Natural killer cell (primary cell): ENCODE measurements at regions not wholly inside any gene's neighbourhood (a gene's known extent, or its start where the extent isn't known, plus 50 kb on each side); places are given as distances from the start of the nearest gene placed in this dataset.

Experiments used
- ATAC-seq, 3 donors: fragments of 150-1000 bp in 2 of 3; fragments of 200-7000 bp in 1 of 3; cut with Tn5 transposase; 1 replicate in 1 of 3; 2 replicates in 2 of 3; pipeline ENCODE4 v1.10.0; 2021; ENCODE audit warnings: mild to moderate bottlenecking in 2 of 3, moderate library complexity in 2 of 3
- DNase-seq, 2 donors: peaks; one replicate each; pipeline versions ENCODE4 v3.0.0 to v3.0.0-alpha.2; 2013 to 2021; ENCODE audit warnings: mixed read lengths in 1 of 2
- H3K27ac ChIP-seq: one replicate; pipeline ENCODE4 v1.5.1; 2013; ENCODE audit warnings: mild to moderate bottlenecking, low read length
- H3K27me3 ChIP-seq: one replicate; pipeline ENCODE4 v1.6.1; 2013; ENCODE audit warnings: low read length; ENCODE audit not compliant: control insufficient read depth, insufficient read depth
- H3K36me3 ChIP-seq: one replicate; pipeline ENCODE4 v1.6.1; 2013; ENCODE audit warnings: low read length; ENCODE audit not compliant: control insufficient read depth, insufficient read depth
- H3K4me1 ChIP-seq: one replicate; pipeline ENCODE4 v1.6.1; 2013; ENCODE audit warnings: low read length; ENCODE audit not compliant: control insufficient read depth, insufficient read depth
- H3K4me3 ChIP-seq: one replicate; pipeline ENCODE4 v1.5.1; 2013; ENCODE audit warnings: low read length
- H3K9me3 ChIP-seq: one replicate; pipeline ENCODE4 v1.6.1; 2013; ENCODE audit warnings: low read length; ENCODE audit not compliant: control insufficient read depth, insufficient read depth
- H3K27ac Mint-ChIP-seq, 2 donors: one replicate each; pipeline ENCODE4 v1.8.0; 2022; ENCODE audit warnings: mild to moderate bottlenecking in 2 of 2, mixed read lengths in 2 of 2, moderate library complexity in 1 of 2
- H3K27me3 Mint-ChIP-seq, 2 donors: one replicate each; pipeline ENCODE4 v1.8.0; 2022; ENCODE audit warnings: low read depth in 2 of 2, mixed read lengths in 2 of 2
- H3K36me3 Mint-ChIP-seq: one replicate; pipeline ENCODE4 v1.8.0; 2022; ENCODE audit warnings: mixed read lengths
- H3K4me1 Mint-ChIP-seq, 2 donors: one replicate each; pipeline ENCODE4 v1.8.0; 2022; ENCODE audit warnings: mixed read lengths in 2 of 2
- H3K4me3 Mint-ChIP-seq: one replicate; pipeline ENCODE4 v1.8.0; 2022; ENCODE audit warnings: mild to moderate bottlenecking, moderate library complexity, mixed read lengths
- H3K9me3 Mint-ChIP-seq, 2 donors: one replicate each; pipeline ENCODE4 v1.8.0; 2022; ENCODE audit warnings: mixed read lengths in 2 of 2
- CTCF ChIP-seq: fragments of 200-600 bp; IDR thresholded peaks from one replicate; pipeline ENCODE4 v1.8.0; 2022; ENCODE audit warnings: antibody characterized with exemption
- WGBS: methylation state at CpG from one replicate; pipeline ENCODE4 v1.1.7; 2013; ENCODE audit warnings: missing lambda C conversion rate; ENCODE audit not compliant: insufficient coverage; 5-methylcytosine and 5-hydroxymethylcytosine counted together
- intact Hi-C: fragments of 100-400 bp; cut with micrococcal nuclease; formaldehyde crosslinking; loops from one replicate; pipeline ENCODE4 v1.14.2; 2022

- Mint-ChIP-seq H3K4me1 (no peaks in the 10 kb centered on the region), H3K27me3 (no peaks in the 10 kb centered on the region), H3K27ac (no peak overlapping the region), H3K4me3 (no peak overlapping the region), H3K36me3 (no peaks in the 10 kb centered on the region), H3K9me3 (peaks cover 3 to 6% of the 10 kb centered on the region in 2 donors)
- Histone ChIP-seq H3K36me3 (no peaks in the 10 kb centered on the region), H3K4me3 (no peak overlapping the region), H3K27ac (no peak overlapping the region), H3K4me1 (no peaks in the 10 kb centered on the region), H3K27me3 (no peaks in the 10 kb centered on the region), H3K9me3 (no peaks in the 10 kb centered on the region)
- no peak for TF ChIP-seq CTCF
- 40% methylated on average over 1 of the region's 1 CpG for WGBS
- DNase-seq (no peak), ATAC-seq (no peak)
- intact Hi-C loops, result no loop called here
Observed at GRCh38 chr3:148600440-148600839, 97.3 kb upstream of the AGTR1 start.

GRCh38 chr3:148600902-148601765 is 96.6 kb upstream of the AGTR1 start:
- TF ChIP-seq CTCF, result no peak
- Mint-ChIP-seq H3K4me3 (no peak overlapping the region), H3K9me3 (peaks cover 3 to 6% of the 10 kb centered on the region in 2 donors), H3K4me1 (no peaks in the 10 kb centered on the region), H3K27ac (no peak overlapping the region), H3K36me3 (no peaks in the 10 kb centered on the region), H3K27me3 (no peaks in the 10 kb centered on the region)
- WGBS, result 61% methylated on average over 3 of the region's 4 CpGs
- Histone ChIP-seq H3K27ac (no peak overlapping the region), H3K4me1 (no peaks in the 10 kb centered on the region), H3K36me3 (no peaks in the 10 kb centered on the region), H3K27me3 (no peaks in the 10 kb centered on the region), H3K4me3 (no peak overlapping the region), H3K9me3 (no peaks in the 10 kb centered on the region)
- DNase-seq (no peak), ATAC-seq (no peak)
- intact Hi-C loops, result no loop called here

- no peaks in the 10 kb centered on the region for H3K27me3 Mint-ChIP-seq
Observed at GRCh38 chr3:148601766-148602685, 95.7 kb upstream of the AGTR1 start.

More at GRCh38 chr3:148601766-148602685, 95.7 kb upstream of the AGTR1 start:
- no peaks in the 10 kb centered on the region for H3K9me3 ChIP-seq
- H3K36me3 ChIP-seq, result no peaks in the 10 kb centered on the region
- no peak overlapping the region for H3K4me3 Mint-ChIP-seq
- H3K27me3 ChIP-seq, result no peaks in the 10 kb centered on the region
- no peaks in the 10 kb centered on the region for H3K4me1 Mint-ChIP-seq
- ATAC-seq (no peak), DNase-seq (no peak)
- TF ChIP-seq CTCF, result no peak
- peaks cover 0 to 7% of the 10 kb centered on the region in 2 donors for H3K9me3 Mint-ChIP-seq
- WGBS, result no CpG with 5 or more reads among the region's 3 CpGs
- no peak overlapping the region for H3K27ac ChIP-seq
- no peaks in the 10 kb centered on the region for H3K36me3 Mint-ChIP-seq
- no peak overlapping the region for H3K4me3 ChIP-seq
- no peaks in the 10 kb centered on the region for H3K4me1 ChIP-seq
- intact Hi-C loops, result no loop called here
- no peak overlapping the region for H3K27ac Mint-ChIP-seq
